ENCODE measurements at regions not wholly inside any gene's neighbourhood (a gene's known extent, or its start where the extent isn't known, plus 50 kb on each side); places are given as distances from the start of the nearest gene placed in this dataset.

- TF ChIP-seq CTCF (IDR thresholded peaks at IDR 0.05; ENCODE audit: extremely low read depth in 1 of 2, insufficient read depth in 1 of 2, low read depth in 1 of 2, low read length in 2 of 2) (no peak), POLR2AphosphoS5 (IDR thresholded peaks at IDR 0.05; ENCODE audit: insufficient read depth, low read depth, low read length) (no peak)
These were observed 1386.9 kb upstream of the WWC1 start for GRCh38 chr5:166904571-166904970.

Measured in endothelial cell of umbilical vein (primary cell).